GM12891 (cell line): ENCODE measurements at regions not wholly inside any gene's neighbourhood (a gene's known extent, or its start where the extent isn't known, plus 50 kb on each side); places are given as distances from the start of the nearest gene placed in this dataset.

Experiments
- DNase-seq: peaks from one replicate; pipeline ENCODE4 v3.0.0; 2011; ENCODE audit warnings: low spot score; ENCODE audit not compliant: insufficient read length
- FAIRE-seq: peaks from 2 replicates; lab custom pipeline; 2011; peaks lifted over from hg19 to GRCh38; lab: Jason Lieb, UNC
- PAX5 ChIP-seq: IDR thresholded peaks from 2 replicates; pipeline ENCODE4 v1.6.1; 2011; ENCODE audit warnings: low read length, moderate library complexity, mild to moderate bottlenecking; ENCODE audit not compliant: insufficient read depth, severe bottlenecking
- POLR2A ChIP-seq: IDR thresholded peaks from 2 replicates; pipeline ENCODE4 v1.6.1; 2011; ENCODE audit warnings: low read depth, low read length, control low read depth
- POLR2AphosphoS5 ChIP-seq: IDR thresholded peaks from 2 replicates; pipeline ENCODE4 v1.6.1; 2011; ENCODE audit warnings: low read depth, low read length, control low read depth
- POU2F2 ChIP-seq: IDR thresholded peaks from 2 replicates; pipeline ENCODE4 v1.6.1; 2011; ENCODE audit warnings: low read depth, mild to moderate bottlenecking, control low read depth, low read length, moderate library complexity
- SPI1 ChIP-seq: IDR thresholded peaks from 2 replicates; pipeline ENCODE4 v1.6.1; 2011; ENCODE audit warnings: low read depth, low read length, control low read depth
- TAF1 ChIP-seq: IDR thresholded peaks from 2 replicates; pipeline ENCODE4 v1.6.1; 2011; ENCODE audit warnings: low read depth, low read length, control low read depth

DNA sequence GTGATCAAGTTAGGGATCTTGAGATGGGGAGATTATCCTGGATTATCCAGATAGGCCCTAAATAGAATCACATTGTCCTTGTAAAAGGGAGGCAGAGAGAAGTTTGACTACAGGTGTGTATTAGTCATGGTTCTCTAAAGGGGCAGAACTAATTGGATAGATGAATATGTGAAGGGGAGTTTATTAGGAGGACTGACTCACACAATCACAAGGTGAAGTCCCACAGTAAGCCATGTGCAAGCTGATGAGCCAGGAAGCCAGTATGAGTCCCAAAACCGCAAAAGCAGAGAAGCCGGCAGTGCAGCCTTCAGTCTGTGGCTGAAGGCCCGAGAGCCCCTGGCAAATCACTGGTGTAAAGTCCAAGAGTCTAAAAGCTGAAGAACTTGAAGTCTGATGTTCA, 275.8 kb downstream of the KCNS3 start:
- FAIRE-seq = no peak

DNA sequence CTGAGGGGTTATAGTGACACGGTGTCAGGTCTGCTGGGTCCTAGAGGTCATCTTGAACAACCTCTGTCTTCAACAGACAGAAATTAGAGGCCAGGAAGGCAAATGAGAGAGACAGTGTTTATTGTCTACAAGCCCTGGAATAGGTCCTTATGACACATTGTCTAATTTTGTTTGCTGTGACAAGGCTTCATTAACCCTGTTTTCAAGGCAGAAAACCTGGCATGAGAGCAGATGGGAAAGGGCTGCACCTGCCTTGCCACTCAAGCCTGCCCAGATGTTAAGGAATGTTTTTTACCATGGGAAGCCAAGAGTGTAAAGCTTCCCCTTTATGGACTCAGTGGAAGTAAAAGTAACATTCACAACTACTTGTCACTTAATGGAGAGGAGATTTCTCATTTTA, 275.3 kb downstream of the KCNS3 start:
- TF ChIP-seq SPI1 (no peak), PAX5 (no peak), POLR2AphosphoS5 (no peak), TAF1 (no peak), POU2F2 (no peak)
- FAIRE-seq = no peak
- no peak for DNase-seq

More for the DNA sequence above, 275.8 kb downstream of the KCNS3 start:
- TF ChIP-seq SPI1 (no peak), TAF1 (no peak), POU2F2 (no peak), POLR2AphosphoS5 (no peak), POLR2A (no peak), PAX5 (no peak)
- no peak for DNase-seq

- DNase-seq (no peak), FAIRE-seq (no peak)
- TF ChIP-seq TAF1 (no peak), POU2F2 (no peak), POLR2AphosphoS5 (no peak), POLR2A (no peak), SPI1 (no peak), PAX5 (no peak)
These were observed 272.8 kb downstream of the KCNS3 start for GRCh38 chr2:18151237-18151636.

DNA sequence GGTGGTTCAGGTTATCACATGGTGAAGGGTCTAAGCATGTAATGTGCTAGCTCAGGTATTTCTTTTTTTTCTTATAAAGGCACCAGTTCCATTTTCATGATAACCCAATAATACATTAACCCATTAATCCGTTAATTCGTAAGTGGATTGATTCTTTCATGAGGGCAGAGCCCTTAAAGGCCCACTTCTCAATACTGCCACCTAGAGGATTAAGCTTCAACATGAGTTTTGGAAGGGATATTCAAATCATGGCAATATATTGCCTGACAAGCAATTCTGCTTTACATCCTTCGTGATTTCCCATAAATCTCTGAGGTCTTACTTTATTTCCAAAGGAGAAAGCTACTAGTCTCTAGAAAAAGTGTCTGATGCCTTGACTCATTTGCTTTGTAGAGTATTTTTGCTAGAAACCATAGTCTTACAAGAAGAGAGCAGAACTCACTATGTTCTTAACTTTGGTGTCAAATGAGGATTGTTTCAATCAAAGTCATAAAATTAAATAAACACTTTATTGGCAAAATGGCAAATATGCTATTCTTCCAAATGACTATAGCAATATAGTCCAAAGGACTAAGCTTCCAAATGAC, 271.3 kb downstream of the KCNS3 start:
- peak; percentile 12 for DNase-seq
- no peak for TF ChIP-seq TAF1
- no peak for TF ChIP-seq POU2F2
- no peak for TF ChIP-seq SPI1
- no peak for TF ChIP-seq PAX5
- TF ChIP-seq POLR2AphosphoS5 = no peak
- no peak for TF ChIP-seq POLR2A
- FAIRE-seq = peak; percentile 77

DNA sequence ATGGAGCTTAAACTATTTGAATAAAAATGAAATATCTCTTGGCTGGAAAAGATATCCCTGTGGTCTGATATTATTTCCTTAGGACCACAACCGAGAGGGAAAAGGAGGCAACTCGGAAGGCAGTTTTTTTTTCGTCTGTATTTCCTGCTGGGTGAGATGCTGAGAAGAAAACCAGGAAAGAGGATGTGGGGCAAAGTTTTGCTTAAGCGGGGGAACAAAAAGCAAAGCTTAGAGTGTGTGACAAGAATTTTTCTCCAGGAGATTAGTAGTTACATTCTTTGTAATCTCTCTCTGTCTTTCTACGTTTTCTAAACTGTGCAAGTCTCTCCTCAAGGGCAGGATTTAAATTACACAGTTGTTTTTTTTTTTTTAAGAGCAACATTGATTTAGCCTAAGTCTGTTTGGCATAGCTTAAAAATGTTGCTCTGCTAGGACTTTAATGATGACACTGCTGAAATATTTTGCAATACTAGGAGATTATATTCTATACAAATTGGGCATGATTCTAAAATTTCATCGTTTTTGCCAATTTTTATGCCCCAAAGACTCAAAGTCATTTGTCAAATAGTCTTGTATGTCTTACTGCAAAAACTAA, 258.5 kb downstream of the KCNS3 start:
- DNase-seq = no peak
- FAIRE-seq = no peak
- no peak for TF ChIP-seq POU2F2
- TF ChIP-seq POLR2AphosphoS5 = no peak
- TF ChIP-seq SPI1 = no peak
- no peak for TF ChIP-seq POLR2A
- no peak for TF ChIP-seq PAX5
- TF ChIP-seq TAF1 = no peak

- TF ChIP-seq POLR2A (no peak), POLR2AphosphoS5 (no peak), SPI1 (no peak), TAF1 (no peak), PAX5 (no peak), POU2F2 (no peak)
- no peak for DNase-seq
- FAIRE-seq = no peak
These were observed 254.8 kb downstream of the KCNS3 start for GRCh38 chr2:18133310-18133709.

GRCh38 chr2:18132697-18133096, 254.2 kb downstream of the KCNS3 start:
- TF ChIP-seq SPI1 (no peak), POU2F2 (no peak), POLR2A (no peak), PAX5 (no peak)
- FAIRE-seq (no peak), DNase-seq (no peak)

- TF ChIP-seq POLR2A (no peak), POLR2AphosphoS5 (no peak), TAF1 (no peak), POU2F2 (no peak), SPI1 (no peak), PAX5 (no peak)
- FAIRE-seq (no peak), DNase-seq (no peak)
These were observed 253.3 kb downstream of the KCNS3 start for GRCh38 chr2:18131761-18132160.

- DNase-seq (no peak), FAIRE-seq (no peak)
- no peak for TF ChIP-seq POU2F2
- TF ChIP-seq TAF1 = no peak
- TF ChIP-seq SPI1 = no peak
- no peak for TF ChIP-seq PAX5
- TF ChIP-seq POLR2A = no peak
- TF ChIP-seq POLR2AphosphoS5 = no peak
These were observed 250.9 kb downstream of the KCNS3 start for GRCh38 chr2:18129348-18129747.
